OCI-LY1 (cell line): ENCODE measurements at regions not wholly inside any gene's neighbourhood (a gene's known extent, or its start where the extent isn't known, plus 50 kb on each side); places are given as distances from the start of the nearest gene placed in this dataset.

Source experiments
- H2AFZ ChIP-seq: fragments of 200-600 bp; sonication (generic), shearing (Covaris generic); 2 replicates; pipeline ENCODE4 v1.6.0; 2014; ENCODE audit warnings: antibody characterized with exemption, mild to moderate bottlenecking, low read length
- H3F3A ChIP-seq: fragments of 200-600 bp; sonication (generic), shearing (Covaris generic); 2 replicates; pipeline ENCODE4 v1.6.0; 2014; ENCODE audit warnings: mild to moderate bottlenecking, antibody characterized with exemption, low read length, moderate library complexity; ENCODE audit not compliant: insufficient read depth
- H3K27ac ChIP-seq: fragments of 200-600 bp; sonication (generic); 2 replicates; pipeline ENCODE4 v1.5.1; 2014; ENCODE audit warnings: low read length, mixed run types, mild to moderate bottlenecking, low read depth; ENCODE audit not compliant: poor library complexity, severe bottlenecking
- H3K27me3 ChIP-seq: fragments of 200-600 bp; sonication (generic); 2 replicates; pipeline ENCODE4 v1.6.0; 2014; ENCODE audit warnings: antibody characterized with exemption, mild to moderate bottlenecking, low read length, moderate library complexity; ENCODE audit not compliant: insufficient read depth
- H3K36me3 ChIP-seq: fragments of 200-600 bp; sonication (generic); 2 replicates; pipeline ENCODE4 v1.6.1; 2014; ENCODE audit warnings: mild to moderate bottlenecking, antibody characterized with exemption, low read length, moderate library complexity, mixed read lengths; ENCODE audit not compliant: insufficient read depth
- H3K4me1 ChIP-seq: fragments of 200-600 bp; sonication (generic); 2 replicates; pipeline ENCODE4 v1.5.1; 2014; ENCODE audit warnings: mild to moderate bottlenecking, low read length, moderate library complexity; ENCODE audit not compliant: insufficient read depth, severe bottlenecking
- H3K4me2 ChIP-seq: fragments of 200-600 bp; sonication (generic), shearing (Covaris generic); 2 replicates; pipeline ENCODE4 v1.6.1; 2014; ENCODE audit warnings: low read length
- H3K4me3 ChIP-seq: fragments of 200-600 bp; sonication (generic); 2 replicates; pipeline ENCODE4 v1.5.1; 2014; ENCODE audit warnings: low read length, low read depth, mild to moderate bottlenecking, mixed read lengths; ENCODE audit not compliant: poor library complexity, severe bottlenecking
- H3K79me2 ChIP-seq: fragments of 200-600 bp; shearing (Covaris generic); 2 replicates; pipeline ENCODE4 v1.6.1; 2016; ENCODE audit warnings: mixed run types, low read length, mixed read lengths; ENCODE audit not compliant: insufficient read depth
- H3K9ac ChIP-seq: fragments of 200-600 bp; sonication (generic), shearing (Covaris generic); 2 replicates; pipeline ENCODE4 v1.6.1; 2014; ENCODE audit warnings: mild to moderate bottlenecking, low read length, mixed read lengths
- H3K9me2 ChIP-seq: fragments of 200-600 bp; sonication (generic), shearing (Covaris generic); 2 replicates; pipeline ENCODE4 v1.6.1; 2014; ENCODE audit warnings: low read depth, mild to moderate bottlenecking, low read length, mixed read lengths
- H3K9me3 ChIP-seq: fragments of 200-600 bp; shearing (Covaris generic); 2 replicates; pipeline ENCODE4 v1.6.1; 2014; ENCODE audit warnings: low read length, mixed read lengths
- H4K20me1 ChIP-seq: fragments of 200-600 bp; sonication (generic), shearing (Covaris generic); 2 replicates; pipeline ENCODE4 v1.6.0; 2016; ENCODE audit warnings: mild to moderate bottlenecking, low read length; ENCODE audit not compliant: insufficient read depth
- CTCF ChIP-seq: fragments of 200-600 bp; sonication (generic), shearing (Covaris generic); IDR thresholded peaks from 2 replicates; pipeline ENCODE4 v1.5.1; 2017; ENCODE audit warnings: mild to moderate bottlenecking, antibody characterized with exemption, low read length, moderate library complexity, mixed read lengths
- EZH2 ChIP-seq: fragments of 200-600 bp; sonication (generic), shearing (Covaris generic); IDR thresholded peaks from 2 replicates; pipeline ENCODE4 v1.8.0; 2017; ENCODE audit warnings: borderline replicate concordance, mixed run types, mild to moderate bottlenecking, antibody characterized with exemption, low read length, moderate library complexity, mixed read lengths

GRCh38 chr13:55783841-55784240, 1356.9 kb upstream of the PRR20A start:
- no peak for TF ChIP-seq CTCF
- no peak for TF ChIP-seq EZH2
- Histone ChIP-seq H3K79me2 (no peaks in the 10 kb centered on the region), H3K4me3 (no peak overlapping the region), H3K4me1 (no peaks in the 10 kb centered on the region), H4K20me1 (no peaks in the 10 kb centered on the region), H3F3A (no peaks in the 10 kb centered on the region), H3K27ac (no peak overlapping the region), H3K4me2 (no peak overlapping the region), H3K36me3 (no peaks in the 10 kb centered on the region), H2AFZ (no peak overlapping the region), H3K9me2 (no peaks in the 10 kb centered on the region), H3K9me3 (no peaks in the 10 kb centered on the region), H3K9ac (no peak overlapping the region), H3K27me3 (no peaks in the 10 kb centered on the region)

- Histone ChIP-seq H3F3A (no peaks in the 10 kb centered on the region), H3K9me2 (no peaks in the 10 kb centered on the region), H3K4me2 (no peak overlapping the region), H3K4me1 (no peaks in the 10 kb centered on the region), H3K4me3 (no peak overlapping the region), H2AFZ (no peak overlapping the region), H3K27ac (no peak overlapping the region), H3K9ac (no peak overlapping the region), H4K20me1 (no peaks in the 10 kb centered on the region), H3K27me3 (no peaks in the 10 kb centered on the region), H3K9me3 (no peaks in the 10 kb centered on the region), H3K79me2 (no peaks in the 10 kb centered on the region), H3K36me3 (no peaks in the 10 kb centered on the region)
- TF ChIP-seq CTCF (no peak), EZH2 (no peak)
Measured at GRCh38 chr13:55788548-55788947, 1352.2 kb upstream of the PRR20A start.

GRCh38 chr13:55792544-55793193, 1348.0 kb upstream of the PRR20A start:
- H3K4me3 ChIP-seq: no peak overlapping the region
- H3K27me3 ChIP-seq: no peaks in the 10 kb centered on the region
- TF ChIP-seq EZH2 (no peak), CTCF (no peak)
- no peak overlapping the region for H3K4me2 ChIP-seq
- H3F3A ChIP-seq: no peaks in the 10 kb centered on the region
- H2AFZ ChIP-seq: no peak overlapping the region
- no peaks in the 10 kb centered on the region for H3K79me2 ChIP-seq
- H3K9ac ChIP-seq: no peak overlapping the region
- no peaks in the 10 kb centered on the region for H3K4me1 ChIP-seq
- no peak overlapping the region for H3K27ac ChIP-seq
- no peaks in the 10 kb centered on the region for H3K9me2 ChIP-seq
- H3K36me3 ChIP-seq: no peaks in the 10 kb centered on the region
- H3K9me3 ChIP-seq: no peaks in the 10 kb centered on the region
- no peaks in the 10 kb centered on the region for H4K20me1 ChIP-seq
